Myocyte (in vitro differentiated cells): ENCODE measurements at regions not wholly inside any gene's neighbourhood (a gene's known extent, or its start where the extent isn't known, plus 50 kb on each side); places are given as distances from the start of the nearest gene placed in this dataset.
"Not testable (repeated sequence)": the region's sequence is repeated elsewhere in the genome, so short reads cannot be mapped to it uniquely, and the experiment has no call there.

Experiments
- DNase-seq: peaks from one replicate; pipeline ENCODE4 v3.0.0-alpha.2; 2012; ENCODE audit warnings: low read depth

DNA sequence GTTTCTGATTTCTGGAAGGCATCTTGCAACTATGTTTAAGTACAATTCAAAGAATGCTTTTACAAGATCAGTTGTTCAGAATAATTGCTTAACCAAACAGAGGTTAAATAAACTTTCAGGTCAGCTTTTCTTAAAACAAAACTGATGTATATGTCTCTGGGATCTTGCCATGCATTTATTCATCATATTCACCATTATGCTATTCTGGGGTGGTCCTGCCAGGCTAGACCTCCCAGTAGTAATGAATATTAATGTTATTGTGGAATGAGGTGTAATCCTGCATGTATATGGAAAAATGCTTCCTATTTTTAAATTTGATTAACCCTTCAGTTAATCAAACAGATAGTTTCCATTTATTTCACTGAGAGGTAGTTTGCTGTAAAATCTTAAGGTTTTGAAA is 129.3 kb upstream of the RGPD4 start:
- no peak for DNase-seq

DNA sequence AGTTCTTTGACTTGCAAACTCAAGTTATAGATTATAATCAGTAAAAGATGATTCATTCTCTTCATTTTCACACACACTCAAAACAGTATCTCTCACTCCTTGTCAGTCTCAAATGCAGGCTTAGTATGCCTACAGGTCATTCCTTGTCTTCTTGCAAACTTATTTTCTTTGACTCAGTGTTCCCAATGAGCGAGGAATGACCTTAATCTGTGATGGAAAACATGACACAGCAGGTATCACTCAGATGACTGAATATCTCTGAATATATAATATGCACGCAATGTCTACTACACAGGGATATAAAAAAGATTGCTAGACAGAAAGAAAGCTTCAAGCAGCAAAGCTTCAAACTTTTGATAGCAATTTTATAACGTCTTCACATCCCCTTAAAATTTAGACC is 127.8 kb upstream of the RGPD4 start:
- DNase-seq, result no peak

DNA sequence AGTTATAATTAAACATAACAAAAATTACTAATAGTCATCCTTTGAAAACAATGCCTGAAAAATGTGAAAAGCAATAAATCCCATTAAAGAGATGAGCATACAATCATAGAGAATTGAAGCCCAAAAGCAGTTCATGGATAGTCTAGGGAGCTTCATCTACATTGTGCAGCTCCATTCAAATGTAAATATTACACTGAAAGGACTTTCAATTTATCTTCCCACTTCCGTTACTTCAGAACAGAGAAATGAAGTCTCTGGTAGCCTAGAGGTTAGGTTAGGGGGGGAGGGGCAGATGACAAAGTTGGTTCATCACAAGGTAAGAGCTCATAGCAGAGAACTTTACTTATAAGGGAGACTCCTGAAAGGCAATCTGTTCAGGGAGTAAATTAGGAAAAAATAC is 126.6 kb upstream of the RGPD4 start:
- no peak for DNase-seq

DNA sequence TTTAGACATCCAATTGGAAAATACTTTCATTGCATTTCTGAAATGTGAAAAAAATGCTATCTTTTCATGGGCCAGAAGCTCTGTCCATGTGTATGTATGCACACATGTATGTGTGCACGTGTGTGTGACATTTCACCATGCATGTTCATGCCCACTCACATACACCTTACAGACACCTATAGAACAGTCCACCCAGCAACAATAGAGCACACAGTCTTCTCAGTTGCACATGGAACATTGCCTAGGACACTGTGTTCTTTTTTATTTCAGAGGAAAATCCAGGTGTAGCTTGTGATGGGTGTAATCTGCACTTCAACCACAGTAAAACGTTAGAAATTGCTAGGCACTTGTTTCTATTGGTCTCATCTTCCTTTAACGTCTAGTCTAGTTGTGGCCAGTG is 114.8 kb upstream of the RGPD4 start:
- DNase-seq, result no peak

DNA sequence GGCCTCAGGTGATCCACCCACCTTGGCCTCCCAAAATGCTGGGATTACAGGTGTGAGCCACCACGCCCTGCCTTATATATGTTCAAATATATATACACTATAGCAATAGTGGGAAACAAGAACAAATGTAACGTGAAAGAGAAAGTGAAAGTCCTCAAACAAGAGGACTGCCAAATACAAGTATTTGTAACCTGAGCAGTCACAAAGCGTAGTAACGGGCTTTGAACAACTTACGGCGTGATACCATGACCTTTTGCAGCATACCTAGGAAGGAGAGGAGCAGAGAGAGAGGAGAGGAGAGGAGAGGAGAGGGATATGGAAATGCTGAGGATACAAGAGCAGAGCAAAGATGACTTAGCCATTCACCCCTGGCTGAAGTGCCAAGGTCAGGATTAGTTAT is 113.8 kb upstream of the RGPD4 start:
- peak; percentile 32 for DNase-seq

DNA sequence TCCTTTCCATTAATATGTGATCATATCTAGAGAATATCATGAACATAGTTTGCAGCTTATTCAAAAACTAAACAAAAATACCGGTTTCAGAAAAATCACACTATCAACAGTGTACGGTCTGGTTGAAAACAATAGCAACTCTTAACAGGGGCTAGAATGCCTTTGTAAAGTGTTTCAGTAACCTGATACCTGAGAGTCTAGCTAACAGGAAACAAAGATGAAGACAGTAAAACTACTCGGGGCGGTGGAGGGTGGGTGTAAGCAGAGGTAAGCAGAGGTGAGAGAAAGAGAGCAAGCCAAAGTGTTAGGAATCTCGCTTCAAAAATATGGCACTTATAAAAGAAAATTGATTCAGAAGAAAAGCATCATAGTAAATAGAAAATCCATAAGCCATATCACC is 109.0 kb upstream of the RGPD4 start:
- DNase-seq, result no peak

DNA sequence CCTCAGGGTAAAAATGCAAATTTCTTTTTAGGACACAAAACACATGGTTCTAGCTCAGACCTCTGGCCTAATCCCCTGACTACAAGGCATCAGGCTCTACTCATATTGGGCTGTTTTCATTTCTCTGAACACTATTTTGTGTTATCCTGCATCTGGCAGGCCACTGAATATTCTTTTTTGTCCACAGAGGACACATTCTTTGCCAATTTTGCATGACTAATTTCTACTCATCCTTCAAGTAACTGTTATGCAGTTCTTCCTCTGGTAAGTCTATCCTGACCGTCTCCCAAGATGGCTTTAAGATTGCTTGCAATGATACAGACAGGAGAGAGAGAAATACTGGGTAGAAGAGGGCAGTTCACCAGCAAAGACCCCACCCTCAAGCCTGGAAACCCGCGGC is 107.6 kb upstream of the RGPD4 start:
- no peak for DNase-seq

DNA sequence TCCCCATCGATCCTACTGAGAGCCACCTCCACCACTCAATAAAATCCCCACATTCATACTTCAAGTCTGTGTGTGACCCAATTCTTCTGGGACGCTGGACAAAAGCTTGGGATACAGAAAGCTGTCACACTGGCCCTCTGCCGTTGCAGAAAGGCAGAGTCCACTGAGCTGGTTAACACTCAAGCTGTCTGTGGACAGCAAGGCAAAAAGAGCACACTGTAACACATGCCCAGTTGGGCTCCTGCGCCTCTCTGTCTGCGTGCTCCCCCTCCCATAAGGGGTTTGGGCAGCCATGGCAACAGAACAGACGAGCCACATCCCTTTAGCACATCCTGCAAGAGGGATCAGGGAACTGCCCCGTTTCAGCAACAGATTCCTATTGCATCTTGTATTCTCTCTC is 106.9 kb upstream of the RGPD4 start:
- peak; percentile 19 for DNase-seq

DNA sequence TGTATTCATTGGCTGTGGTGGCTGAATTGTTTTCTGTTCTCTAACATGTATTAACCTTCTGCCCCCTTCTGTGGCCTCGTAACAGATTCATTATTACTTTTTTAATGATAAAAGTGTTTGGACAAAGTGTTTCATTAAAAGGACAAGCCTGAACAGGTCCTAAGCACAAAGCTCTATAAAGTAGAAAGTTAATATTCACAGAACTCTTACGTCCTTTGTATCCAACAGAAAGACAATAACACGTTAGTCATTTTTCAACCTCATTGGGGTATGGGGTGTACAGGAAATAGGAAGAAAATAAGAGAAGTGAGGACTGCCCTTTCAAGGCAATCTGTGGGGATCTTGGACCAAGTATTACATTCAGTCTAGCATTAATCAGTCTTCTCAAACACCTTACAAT is 105.5 kb upstream of the RGPD4 start:
- DNase-seq, result no peak

DNA sequence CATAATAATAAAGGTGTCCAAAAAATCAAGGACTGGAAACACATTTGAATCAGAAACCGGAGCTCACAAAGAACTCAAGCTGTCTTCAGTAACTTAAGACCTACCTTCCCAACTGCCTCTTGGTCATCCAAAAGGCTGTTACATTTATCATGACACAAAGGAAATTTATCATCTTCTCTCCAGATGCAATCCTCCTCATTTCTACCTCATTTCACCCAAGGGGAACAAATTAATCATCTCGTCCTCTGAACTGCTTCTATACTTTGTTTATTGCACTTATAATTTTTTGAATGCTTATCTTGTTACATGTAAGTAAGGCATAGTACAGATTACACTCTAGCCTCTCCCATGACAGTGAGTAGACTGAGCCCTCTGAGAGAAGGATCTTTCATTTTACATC is 105.1 kb upstream of the RGPD4 start:
- no peak for DNase-seq

DNA sequence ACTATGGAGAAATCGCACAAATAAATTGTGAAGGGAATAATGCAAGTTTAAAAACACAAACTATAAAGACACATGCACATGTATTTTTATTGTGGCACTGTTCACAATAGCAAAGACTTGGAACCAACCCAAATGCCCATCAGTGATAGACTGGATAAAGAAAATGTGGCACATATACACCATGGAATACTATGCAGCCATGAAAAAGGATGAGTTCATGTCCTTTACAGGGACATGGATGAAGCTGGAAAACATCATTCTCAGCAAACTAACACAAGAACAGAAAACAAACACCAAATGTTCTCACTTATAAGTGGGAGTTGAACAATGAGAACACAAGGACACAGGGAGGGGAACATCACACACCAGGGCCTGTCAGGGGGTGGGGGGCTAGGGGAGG is 100.9 kb upstream of the RGPD4 start:
- DNase-seq, result not testable (repeated sequence)

DNA sequence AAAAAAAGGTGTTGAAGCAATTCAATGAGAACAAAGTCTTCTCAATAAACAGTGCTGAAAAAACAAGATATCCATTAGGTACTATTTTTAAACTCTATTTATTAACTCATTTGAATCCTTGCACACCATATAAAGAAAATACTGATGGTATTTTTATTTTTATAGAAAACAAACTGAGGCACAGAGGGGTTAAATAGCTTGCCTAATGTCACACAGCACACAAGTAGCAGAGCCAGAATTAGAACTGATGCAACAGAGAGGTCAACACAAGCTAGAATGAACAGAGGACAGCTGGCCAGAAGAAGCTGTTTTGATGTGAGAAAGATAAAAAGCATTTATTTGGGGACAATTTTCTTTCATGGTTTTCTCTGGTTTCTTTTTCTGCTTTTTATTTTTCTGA is 99.4 kb upstream of the RGPD4 start:
- no peak for DNase-seq

DNA sequence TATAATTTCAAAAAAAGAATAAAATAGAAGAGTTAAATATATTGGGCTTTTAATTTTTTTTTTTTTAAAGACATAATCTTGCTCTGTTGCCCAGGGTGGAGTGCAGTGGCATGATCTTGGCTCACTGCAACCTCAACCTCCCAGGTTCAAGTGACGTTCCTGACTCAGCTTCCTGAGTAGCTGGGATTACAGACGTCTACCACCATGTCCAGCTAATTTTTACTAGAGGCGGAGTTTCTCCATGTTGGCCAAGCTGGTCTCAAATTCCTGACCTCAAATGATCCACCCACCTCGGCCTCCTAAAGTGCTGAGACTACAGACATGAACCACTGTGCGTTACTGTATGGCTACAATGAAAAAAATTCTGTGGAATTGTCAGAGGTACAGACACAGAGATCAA is 98.1 kb upstream of the RGPD4 start:
- DNase-seq, result no peak

DNA sequence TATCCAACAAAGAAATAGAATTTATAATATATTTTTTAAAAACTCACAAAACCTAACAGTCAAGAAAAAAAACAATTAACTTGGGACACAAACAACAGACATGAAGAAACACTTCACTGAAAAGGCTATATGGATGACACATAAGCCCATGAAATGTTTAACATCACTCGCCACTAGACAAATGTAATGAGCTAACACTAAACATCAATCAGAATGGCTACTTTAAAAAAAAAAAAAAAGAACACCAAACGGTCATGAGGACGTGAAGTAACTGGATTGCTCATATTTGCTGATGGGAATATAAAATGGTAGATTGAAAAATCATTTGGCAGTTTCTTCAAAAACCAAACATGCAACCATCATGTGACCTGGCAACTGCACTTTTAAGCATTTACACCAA is 97.3 kb upstream of the RGPD4 start:
- DNase-seq, result no peak

DNA sequence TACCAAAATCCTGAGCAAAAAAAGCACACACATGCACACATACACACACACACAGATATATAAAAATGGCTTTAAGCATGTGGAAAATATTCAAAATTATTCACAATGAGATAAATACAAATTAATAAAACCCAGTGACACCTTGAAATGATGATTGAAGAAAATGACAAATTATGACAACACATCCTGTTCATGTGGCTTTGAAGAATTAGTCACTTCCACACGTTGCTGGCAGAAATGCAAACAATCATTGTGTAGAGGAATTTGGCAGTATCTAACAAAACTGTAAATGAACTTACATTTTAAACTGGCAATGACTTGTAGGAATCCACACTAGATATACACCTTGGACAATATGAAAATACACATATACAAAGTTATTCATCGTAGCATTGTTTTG is 95.8 kb upstream of the RGPD4 start:
- no peak for DNase-seq

DNA sequence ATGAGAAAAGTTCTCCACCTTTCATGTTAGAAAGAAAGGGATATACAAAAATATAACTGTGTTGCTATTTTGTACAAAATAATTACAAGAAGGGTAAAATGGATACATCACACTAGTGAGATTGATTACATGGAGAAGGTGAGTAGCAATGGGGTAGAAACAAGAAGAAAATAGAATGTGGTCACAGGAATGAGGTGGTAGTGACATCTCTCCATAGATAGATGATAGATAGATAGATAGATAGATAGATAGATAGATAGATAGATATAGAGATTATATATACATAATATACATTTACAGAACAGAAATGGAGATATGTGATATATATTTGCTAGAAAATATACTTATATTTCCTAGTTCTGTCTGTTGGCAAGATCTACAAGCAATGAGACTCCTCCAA is 95.3 kb upstream of the RGPD4 start:
- no peak for DNase-seq

DNA sequence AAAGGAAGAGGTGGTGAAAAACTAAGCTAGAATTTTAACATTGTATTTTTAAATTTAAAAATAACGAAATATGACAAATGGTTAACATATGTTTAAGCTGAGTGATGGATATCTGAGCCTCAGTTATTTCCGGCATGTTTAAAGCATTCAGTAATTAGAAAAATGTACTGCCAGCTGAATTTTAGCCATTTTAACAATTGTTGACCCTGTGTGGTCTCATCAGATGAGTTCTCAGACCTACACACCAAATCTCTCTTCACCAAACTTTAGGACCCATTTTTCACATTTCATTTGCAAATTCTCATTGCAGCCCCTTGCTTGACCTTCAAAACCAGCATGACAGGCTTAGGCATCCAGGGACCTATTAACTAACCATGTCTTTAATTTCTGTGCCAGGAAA is 91.5 kb upstream of the RGPD4 start:
- DNase-seq, result peak; percentile 19

DNA sequence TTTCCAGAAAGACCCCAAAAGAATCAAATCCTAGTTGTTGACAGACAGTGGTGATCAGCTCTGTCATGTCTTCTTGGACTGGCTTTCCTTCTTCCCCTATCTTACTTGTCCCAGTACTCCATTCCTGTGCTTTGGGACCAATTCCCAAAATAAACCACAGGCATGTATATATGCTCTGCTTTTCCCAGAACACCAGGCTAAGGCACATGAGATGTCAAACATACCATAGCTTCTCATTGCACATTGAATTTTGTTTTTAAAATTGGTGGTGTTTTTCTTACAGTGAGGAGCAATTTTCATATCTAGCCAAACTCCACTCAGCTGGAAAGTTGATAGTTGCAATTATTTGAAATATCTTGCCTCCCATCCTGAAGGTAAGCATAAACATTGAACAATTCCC is 88.9 kb upstream of the RGPD4 start:
- DNase-seq, result no peak

DNA sequence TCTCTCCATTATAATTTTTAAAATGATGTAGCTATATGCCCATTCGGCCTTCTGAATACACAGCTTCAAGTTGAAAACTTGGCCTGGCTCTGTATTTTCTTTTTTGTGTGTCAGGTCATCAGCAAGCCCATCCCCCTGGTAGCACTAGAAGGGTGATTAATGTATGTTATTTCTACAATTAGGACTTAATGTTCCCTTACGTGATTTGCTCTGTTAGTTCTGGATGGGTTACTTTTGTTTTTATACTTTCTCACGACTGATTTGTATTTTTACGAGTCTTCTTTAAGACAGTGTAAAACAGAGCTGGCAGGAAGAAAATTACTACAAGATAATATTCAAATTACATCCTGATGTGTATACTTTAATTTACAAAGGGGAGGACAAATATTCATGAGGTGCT is 88.4 kb upstream of the RGPD4 start:
- no peak for DNase-seq

DNA sequence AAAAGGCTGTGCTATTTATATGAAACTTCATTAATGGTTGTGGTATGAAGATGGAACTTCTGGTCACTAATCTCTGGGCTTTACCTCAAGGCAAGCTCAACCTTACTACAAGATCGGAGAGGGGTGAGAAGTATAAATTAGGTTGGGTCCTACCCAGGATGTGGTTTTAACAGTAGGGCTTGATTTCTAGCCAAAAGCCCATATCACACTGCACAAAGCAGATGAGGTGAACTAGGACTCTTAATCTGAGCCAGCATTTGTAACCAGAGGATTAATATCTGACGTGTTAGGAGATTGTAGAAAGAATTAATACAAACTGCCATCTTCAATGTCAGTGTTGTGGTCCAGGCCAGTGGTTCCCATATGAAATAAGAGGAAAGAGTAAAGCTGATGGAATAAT is 86.4 kb upstream of the RGPD4 start:
- DNase-seq, result no peak

DNA sequence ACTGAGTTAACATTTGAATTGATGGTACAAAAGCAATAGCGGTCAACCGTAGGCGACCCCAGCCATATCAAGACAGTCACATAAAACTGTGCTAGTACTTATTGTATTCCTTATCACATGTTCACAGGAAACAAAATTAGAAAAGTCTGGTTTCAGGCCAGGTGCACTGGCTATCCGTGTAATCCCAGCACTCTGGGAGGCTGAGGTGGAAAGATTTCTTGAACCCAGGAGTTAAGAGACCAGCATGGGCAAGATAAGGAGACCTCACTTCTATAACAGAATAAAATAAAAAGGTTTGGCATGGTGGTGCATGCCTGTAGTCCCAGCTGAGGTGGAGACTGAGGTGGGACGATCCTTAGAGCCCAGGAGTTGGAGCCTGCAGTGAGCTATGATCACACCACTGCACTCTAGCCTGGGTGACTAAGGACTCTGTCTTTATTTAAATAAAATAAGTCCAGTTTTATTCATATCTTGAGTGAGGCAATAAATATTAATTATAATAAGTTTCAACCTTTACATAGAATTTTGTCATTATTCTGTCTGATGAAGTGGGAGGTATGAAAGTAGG is 84.1 kb upstream of the RGPD4 start:
- no peak for DNase-seq

DNA sequence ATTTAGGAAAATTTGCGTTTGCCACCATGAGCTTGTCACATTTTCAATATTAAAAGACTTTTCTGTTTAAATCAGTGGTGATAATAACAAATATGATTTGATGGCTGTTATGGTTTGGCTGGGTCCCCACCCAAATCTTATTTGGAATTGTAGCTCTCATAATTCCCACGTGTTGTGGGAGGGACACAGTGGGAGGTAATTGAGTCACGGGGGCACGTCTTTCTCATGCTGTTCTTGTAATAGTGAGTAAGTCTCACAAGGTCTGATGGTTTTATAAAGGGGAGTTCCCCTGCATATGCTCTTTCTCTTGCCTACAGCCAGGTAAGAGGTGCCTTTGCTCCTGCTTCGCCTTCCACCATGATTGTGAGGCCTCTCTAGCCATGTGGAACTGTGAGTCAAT is 83.4 kb upstream of the RGPD4 start:
- DNase-seq, result no peak

DNA sequence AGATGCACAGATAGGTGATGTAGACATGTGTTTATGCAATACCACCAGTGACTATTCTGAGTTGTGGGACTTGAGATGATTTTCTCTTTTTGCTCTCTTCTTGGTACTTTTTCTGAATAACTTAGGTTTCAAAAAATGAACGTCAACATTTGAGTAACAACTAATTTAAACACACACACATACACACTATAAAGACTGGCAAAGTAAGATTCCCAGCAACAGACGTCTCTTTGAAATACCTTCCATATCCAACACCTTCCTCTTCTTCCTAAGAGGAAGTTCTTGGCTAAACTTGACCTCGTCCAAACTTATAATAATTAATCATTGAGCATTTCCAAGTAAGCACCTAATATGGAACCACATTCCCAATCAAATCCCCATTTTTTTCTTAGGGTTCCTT is 81.6 kb upstream of the RGPD4 start:
- DNase-seq, result no peak

DNA sequence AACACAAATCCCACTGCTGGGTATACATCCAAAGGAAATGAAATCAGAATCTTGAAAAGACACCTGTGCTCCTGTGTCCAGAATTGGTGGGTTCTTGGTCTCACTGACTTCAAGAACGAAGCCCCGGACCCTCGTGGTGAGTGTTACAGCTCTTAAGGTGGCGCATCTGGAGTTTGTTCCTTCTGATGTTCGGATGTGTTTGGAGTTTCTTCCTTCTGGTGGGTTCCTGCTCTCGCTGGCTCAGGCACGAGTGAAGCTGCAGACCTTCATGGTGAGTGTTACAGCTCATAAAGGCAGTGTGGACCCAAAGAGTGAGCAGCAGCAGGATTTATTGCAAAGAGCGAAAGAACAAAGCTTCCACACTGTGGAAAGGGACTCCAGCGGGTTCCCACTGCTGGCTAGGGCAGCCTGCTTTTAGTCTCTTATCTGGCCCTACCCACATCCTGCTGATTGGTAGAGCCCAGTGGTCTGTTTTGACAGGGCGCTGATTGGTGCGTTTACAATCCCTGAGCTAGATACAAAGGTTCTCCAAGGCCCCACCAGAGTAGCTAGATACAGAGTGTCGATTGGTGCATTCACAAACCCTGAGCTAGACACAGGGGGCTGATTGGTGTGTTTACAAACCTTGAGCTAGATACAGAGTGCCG is 80.0 kb upstream of the RGPD4 start:
- not testable (repeated sequence) for DNase-seq
